Stimulated activated CD4-positive, alpha-beta T cell treated with anti-CD3 and anti-CD28 coated beads, TNF-alpha, amount 100 ng/mL, for 1 hour (primary cell): ENCODE measurements at regions not wholly inside any gene's neighbourhood (a gene's known extent, or its start where the extent isn't known, plus 50 kb on each side); places are given as distances from the start of the nearest gene placed in this dataset.

Experiments
- DNase-seq, 3 donors: peaks; one replicate each; pipeline ENCODE4 v3.0.0-alpha.2; 2020; ENCODE audit warnings: low read depth in 3 of 3, low spot score in 1 of 3

DNA sequence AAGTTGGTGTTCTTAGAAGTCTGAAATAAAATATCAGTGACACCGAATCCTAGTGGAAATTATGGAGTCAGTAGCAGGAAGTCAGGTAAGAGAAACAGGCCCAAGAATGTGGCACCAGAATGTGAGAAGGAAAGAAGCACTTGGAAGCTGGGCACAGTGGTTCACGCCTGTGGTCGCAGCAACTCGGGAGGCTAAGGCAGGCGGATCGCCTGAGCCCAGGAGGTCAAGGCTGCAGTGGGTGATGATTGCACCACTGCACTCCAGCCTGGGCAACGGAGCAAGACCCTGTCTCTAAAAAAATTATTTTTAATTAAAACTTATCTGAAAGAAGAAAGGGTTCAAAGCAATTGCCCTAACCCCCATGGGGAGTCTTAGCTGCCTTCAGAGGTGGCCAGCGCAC is 268.3 kb upstream of the SALL3 start:
- DNase-seq: no peak

DNA sequence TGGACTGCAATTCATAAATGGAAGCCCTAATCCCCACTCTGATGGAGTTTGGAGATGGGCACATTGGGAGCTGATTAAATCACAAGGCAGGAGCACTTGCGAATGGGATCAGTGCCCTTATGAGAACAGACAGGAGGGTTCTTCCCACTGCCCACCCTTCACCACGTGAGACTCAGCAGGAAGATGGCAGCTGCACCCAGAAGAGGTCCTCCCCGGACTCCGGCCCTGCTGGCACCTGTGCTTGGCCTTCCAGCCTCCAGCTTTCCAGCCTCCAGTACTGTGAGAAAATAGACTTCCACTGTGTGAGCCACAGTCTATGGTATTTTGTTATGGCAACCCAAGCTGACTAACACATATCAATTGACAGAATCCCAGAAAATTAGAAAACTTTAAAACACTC is 267.6 kb upstream of the SALL3 start:
- no peak for DNase-seq

DNA sequence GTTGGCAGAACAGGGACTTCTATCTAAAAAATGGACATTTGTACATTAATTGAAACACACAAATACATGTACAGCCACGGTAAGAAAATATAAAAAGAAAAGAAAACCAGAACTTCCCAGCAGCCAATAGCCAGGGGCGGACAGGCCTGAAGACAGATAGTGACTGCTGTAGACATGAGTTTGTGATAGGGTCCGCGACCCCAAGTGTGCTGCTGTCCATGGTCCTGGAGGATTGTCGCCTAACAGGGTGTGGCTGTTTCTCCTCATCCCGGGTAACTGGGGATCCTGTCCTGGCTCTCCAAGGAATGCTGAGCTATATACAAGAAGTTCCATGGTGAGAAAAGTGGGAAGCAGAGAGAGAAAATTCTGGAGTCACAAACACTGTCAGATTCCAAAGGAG is 266.5 kb upstream of the SALL3 start:
- no peak for DNase-seq

DNA sequence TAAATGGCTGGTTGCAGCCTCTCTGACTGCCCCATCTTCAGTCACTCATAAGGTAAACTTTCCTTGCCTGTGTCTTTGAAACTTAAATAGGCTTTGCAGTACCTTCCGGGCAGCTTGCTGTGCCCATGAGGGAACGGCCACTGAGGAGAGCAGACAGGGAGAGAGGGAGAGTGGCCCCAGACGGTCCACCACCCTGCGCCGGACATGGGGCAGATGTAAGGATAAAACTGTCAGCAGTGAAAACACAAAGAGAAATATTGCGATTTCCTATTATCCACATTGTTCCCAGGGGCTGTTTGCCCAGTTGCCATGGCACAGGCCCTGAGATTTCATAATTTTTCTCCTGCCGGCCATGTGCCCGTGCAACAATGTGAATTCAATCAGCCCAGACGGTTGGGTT is 265.9 kb upstream of the SALL3 start:
- DNase-seq: no peak

DNA sequence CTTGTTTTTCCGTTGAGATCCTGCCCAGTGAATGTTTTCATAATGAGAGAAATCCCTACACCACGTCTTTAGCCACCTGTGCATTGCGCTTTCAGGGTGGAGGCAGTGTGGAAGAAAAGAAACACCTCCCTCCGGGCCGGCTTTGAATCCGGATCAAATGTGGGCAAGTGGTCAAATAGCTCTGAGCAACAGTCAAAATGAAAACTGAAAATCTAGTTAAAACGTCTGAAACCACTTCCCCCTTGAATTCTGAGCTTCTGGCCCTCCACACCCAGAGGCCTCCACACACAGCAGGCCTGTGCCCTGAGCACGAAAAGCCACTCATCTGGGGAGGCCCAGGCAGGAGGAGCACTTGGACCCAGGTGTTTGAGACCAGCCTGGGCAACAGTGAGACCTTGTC is 263.6 kb upstream of the SALL3 start:
- DNase-seq: no peak

DNA sequence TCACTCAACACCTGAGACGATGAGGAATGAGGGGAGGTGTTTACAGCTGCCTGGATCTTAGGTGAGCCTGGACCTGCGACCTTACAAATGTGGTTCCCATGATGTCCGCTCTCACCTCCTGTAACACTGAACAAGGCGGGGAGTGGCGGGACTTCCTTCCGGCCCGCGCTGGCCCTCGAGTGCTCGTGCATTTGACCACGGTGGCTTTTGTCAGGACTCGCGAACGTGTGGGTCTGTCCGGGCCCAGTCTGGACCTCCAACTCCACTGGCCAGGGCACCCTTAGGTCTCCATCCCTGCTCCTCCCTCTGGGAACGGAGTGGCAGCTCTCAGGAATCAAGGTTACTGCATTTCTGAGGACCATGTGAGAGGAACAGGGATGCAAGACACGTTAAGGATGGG is 263.0 kb upstream of the SALL3 start:
- no peak for DNase-seq

DNA sequence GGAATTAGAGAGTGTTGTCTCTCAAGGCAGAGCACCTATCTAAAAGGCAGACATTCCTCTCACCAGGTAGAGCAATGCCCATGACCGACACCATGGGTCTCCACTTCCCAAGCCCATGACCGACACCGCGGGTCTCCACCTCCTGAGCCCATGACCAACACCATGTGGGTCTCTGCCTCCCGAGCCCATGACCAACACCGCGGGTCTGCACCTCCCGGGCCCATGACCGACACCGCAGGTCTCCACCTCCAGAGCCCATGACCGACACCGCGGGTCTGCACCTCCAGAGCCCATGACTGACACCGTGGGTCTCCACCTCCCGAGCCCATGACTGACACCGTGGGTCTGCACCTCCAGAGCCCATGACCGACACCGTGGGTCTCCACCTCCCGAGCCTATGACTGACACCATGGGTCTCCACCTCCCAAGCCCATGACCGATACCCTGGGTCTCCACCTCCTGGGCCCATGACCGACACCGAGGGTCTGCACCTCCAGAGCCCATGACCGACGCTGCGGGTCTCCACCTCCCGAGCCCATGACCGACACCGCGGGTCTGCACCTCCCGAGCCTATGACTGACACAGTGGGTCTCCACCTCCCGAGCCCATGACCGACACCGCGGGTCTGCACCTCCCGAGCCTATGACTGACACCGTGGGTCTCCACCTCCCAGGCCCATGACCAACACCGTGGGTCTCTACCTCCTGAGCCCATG is 262.4 kb upstream of the SALL3 start:
- no peak for DNase-seq

DNA sequence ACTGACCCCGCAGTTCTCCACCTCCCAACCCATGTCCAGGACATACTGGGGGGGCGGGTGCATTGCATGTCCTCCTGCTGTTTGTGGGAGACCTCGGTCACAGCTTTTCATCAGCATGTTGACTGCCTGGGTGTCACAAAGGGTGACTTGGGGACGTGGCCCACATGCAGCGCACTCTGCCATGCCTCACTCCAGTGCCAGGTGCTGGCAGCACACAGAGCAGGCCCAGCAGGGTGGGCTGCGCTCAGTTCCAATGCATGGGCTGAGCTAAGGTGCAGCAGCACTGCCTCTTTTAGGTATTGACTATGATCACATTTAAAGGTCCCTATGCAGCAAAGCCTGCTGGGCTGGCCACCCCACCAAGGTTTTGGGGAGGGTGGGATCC is 261.9 kb upstream of the SALL3 start:
- no peak for DNase-seq

DNA sequence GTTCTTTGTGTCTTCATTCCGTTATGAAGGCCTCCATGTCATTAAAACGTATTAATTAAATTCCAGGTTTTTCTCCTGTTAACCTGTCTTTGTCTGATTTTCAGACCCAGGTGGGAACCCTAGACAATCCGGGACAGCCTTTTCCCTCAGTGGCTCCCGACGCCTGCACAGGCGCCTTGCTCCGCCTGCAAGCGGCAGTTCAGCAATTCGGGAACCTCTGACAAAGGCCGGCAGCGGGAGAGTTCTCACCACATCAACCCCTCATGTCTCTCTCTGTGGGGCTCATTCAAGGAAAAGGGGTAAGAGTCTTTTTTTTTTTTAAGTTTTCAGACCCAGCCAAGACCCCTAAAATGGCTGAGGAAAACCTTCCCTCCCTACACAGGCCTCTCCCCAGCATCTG is 259.8 kb upstream of the SALL3 start:
- DNase-seq: no peak

DNA sequence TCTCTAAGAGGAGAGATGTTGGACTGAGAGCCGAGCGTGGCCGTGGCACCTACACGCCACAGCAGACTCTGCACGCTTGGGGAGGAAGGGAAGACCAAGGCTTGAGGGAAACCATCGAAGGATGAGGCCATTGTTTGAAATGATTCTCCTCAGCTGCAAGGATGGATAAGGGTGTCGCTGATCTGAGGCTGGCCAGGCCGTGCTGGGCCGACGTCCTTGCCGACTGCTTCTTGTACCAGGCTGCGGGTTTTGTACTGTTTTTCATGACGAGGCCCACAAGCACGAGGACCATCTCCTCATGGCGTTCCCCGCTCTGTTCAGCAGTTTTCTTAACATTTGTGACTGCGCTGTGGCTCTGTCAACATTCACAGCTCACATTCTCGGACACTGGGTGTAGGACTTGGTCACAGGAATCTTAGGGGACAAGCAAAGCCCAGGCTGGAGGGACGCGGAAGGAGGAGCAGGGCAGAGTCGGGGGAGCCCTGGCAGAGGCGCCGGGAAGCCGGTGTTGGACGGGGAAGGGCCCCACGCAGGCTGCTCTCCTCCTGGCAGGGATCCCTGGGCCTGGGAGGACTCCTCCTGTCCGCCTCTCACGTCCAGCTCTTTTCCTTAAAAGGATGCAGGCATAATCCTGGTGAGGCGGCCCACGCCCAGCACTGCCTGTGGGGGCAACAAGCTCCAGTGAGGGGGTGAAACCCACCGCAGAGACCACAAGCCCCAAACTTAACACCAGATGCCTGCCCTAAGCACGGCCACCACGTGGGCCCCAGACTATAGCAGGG is 259.0 kb upstream of the SALL3 start:
- no peak for DNase-seq

DNA sequence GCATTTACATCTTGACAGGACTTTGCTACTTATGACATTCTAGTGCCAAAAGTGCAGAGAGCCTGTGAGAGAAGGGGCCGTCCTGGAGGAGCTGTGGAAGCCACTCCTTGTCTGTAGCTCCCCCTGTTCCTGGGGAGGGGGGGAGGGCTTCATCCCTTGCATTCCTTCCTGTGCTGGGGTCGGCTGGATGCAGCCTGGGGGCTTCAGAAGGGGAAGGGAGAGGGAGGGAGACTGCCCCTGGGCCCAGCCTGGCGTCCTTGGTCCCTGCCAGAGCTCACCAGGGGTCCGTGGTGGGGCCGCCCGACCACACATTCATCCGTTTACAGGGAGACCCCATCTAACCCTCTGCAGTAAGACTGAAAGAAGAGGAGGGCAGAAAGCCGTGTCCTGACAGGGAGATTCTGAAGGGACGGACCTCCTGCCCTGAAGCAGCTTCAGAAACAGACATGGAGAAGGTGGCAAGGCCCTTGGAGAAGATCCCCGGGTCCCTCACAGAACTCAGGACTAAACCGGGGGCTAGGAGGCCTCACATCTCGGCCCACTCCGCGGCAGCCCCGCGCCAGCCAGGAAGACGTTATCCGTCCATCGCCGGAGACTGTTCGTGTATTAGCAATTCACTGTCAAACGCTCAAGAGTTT is 258.3 kb upstream of the SALL3 start:
- no peak for DNase-seq

DNA sequence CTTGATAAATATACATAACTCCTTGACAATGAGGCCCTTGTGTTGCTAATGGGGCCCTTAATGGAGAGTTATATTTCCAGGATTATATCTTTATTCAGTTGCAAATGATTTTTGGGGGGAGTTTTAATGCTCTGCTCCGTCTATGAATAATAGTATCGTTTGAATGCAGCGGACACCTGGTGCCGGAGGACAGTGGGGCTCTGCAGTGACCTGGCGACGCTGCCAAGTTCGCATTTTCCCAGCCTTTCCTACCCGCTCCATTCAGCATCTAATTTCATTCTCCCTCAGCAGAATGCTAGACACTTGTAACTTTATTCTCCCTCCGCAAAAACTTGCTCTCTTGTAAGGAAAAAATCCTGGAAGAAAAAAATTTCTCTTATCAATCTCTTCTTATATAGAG is 257.6 kb upstream of the SALL3 start:
- no peak for DNase-seq

DNA sequence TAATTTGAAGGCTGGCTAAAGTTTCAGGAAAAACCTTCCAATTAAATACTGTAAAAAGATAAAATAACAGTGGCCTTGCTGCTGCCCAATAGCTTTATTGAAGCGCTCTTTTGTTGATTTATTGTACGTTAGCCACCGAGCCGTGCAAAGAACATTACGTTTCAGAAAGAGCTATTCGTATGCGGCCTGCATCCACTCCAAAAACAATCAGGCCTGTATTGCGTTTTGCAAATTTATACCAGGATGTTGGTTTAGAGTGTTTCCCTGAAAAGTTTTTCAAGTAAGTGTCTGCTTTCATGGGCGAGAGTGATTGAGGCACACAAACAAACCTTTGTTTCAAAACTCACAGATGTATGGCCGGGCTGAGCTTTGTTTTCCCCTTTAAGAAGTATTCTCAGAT is 257.2 kb upstream of the SALL3 start:
- DNase-seq: no peak

DNA sequence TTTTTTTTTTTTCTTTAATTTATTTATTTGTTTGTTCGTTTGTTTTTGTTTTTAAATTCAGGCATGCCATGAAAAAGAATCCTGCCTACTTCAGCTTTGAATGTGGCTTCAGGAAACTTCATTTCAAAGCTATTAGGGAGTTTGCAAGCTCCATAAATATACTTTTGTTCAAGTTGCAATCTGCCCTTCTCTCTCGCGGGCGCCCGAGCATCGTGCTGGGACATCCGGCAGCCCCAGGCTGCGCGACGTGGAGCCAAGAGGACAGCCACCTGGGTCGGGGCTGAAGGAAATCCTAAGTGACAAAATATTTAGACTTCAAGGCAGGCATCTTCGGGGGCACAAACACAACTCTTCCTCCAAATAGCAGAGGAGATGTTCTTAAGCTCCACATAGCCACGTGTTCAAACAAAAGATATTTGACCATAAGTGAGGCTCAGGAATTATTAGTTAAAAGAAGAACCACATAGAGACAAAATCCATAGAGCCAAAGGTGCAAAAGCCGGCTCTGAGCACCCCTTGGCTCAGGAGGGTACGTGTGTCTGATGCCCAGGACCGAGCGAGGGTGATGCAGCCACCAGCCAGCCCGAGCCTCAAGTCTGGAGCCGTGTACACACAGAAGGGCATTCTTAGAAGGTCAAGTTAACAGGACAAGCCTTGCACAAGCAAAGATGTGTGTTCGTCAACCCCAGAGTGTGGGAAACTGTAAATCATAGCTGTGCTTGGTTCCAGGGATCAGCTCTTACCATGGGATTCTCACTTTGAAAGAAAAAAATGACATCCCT is 256.5 kb upstream of the SALL3 start:
- no peak for DNase-seq

DNA sequence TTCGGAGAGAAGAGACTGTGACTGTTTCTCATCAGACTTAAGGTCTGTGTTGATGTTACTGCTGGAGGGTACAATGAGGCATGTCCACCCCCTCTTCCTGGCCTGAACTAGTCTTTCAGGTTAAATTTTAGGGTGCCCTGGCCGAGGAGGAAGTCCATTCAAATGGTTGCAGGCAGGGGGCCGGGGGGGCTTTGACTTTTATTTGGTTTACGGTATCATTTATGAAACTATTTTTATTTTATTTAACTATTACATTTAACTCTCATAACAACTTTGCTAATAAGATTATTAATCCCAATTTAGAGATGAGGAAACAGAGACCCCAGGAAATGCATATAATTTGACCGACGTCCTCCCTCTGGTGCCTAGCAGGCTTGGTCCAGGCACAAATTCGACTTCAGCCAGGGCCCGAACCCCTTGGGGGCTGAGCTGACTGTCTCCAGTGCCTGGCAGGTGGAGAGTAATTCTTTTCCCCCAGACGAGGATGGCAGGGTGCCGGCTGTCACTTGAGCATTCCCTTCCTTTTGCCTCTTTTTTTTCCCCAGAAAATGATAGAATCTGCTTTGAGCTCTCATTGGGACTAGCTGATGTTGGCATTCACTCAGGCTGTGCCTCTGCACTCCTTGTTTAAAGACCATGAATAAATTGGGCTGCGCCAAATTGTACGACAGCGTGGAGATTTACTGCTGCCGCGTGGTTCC is 255.3 kb upstream of the SALL3 start:
- DNase-seq: no peak

DNA sequence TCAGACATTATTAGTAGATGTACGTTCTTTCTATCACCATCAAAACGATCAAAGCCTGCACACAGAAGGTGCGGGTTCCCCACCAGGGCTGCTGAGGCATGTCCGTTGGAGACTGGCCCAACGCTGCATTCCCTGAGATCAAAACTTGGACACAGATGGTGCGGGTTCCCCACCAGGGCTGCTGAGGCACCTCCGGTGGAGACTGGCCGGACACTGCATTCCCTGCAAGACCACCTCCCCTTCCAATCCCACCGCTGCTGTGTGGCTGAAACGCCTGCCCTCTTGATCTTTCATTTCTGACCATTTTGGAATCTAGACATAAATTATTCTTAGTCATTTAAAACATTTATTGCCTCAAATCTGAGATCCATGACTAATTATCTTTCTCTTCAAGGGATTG is 254.2 kb upstream of the SALL3 start:
- no peak for DNase-seq

DNA sequence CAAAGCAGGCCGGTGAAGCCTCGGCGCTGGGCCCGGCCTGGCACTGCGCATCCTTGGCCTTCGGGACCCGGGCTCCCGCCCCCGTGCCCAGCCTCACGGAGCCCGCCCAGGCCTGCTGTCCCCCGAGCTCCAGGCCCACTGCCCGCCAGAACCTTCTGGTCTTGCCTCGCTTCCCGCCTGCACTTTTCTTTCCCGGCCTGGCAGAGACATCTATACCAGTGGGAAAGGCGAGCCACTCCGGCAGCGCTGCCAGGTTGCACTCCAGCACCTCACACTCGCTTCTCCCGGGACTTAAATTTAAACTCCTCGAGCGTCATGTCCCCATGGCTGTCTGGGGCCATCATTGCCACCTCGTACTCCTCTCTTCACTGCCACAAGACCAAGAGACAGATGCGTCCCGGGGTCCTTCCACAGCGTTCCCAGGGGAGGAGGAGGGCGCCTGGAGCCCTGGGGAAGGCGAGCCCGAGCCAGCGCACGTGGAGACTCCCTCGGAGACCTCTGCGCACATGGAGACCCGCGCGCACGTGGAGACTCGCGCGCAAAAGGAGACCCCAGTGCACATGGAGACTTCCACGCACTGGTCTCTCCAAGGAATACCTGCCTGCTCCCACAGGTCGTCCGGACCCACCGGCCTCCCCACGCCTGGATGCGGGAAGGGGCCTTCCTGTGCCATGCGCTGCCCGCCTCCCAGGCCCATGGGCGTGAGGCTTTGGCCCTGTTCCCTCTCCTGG is 253.1 kb upstream of the SALL3 start:
- DNase-seq: no peak

DNA sequence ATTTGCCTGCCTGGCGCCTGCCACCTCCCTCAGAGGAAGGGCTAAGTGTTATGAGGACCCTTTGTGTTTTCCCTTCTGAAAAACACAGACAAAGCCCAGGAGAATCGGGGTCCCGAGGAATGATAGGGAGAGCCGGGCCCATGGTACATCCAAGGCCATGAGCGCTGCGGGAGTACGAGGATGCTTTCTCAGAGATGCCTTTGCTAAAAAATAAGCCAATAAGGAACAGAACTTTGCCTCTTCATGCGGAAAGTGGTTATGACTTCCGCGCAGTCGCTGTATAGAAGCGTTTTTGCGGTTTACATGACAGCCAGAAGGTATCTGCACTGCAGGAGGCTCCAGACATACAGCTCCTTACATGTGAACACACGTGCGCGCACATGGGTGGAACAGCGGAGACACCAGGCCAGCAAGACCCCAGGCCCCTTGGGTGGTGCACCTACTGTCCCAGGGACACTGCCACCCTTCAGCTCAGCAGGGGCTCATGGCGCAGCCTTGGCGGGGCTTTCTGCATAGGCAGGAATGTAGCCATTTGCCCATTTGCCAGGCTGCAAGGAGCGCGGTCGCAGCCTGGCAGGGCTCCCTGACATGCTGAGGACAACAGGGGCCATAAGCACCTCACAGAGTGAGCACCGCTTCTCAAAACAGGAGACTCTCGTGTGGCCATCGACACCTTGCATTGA is 252.4 kb upstream of the SALL3 start:
- no peak for DNase-seq

DNA sequence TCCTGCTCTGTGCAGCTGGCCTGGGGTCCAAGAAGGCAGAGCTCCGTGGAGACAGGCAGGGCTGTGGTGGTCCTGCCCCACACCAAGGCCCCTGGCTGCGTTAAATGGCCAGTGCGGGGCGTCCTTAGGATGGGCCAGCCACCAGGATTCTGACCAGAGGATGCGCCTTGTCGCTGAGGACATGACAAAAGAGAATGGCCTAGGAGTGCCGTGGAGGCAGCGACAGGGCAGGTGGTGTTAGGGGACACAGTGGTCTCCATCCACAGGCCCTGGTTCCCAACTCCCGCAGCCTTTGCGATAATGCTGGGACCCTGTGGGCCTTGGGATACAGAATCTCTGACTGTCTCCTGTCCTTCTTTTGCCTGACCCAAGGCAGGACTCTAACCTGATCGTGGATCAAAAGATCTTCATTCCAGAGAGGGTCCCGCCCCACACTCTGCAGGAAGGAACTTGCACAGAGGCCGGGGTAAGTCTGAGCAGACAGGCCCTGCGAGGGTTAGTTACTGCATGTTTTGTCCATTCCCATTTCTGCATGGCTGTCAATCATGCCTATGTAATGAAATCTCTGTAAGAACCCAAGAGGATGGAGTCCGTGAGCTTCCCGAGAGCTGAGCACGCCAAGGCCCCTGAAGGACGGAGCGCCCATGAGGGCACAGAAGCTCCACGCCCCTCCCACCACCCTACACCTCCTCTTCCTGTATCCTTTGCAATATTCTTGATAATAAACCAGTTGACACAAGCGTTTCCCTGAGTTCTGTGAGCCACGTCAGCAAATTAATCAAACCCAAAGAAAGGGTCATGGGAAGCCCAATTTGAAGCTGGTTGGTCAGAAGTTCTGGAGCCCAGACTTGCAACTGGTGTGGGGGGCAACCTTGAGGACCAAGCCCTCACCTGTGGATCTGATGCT is 251.5 kb upstream of the SALL3 start:
- DNase-seq: no peak
